ENCODE measurements at regions not wholly inside any gene's neighbourhood (a gene's known extent, or its start where the extent isn't known, plus 50 kb on each side); places are given as distances from the start of the nearest gene placed in this dataset.

GRCh38 chr3:40846451-40846850 is 321.7 kb downstream of the ZNF621 start:
- TF ChIP-seq REST (IDR thresholded peaks at IDR 0.05; ENCODE audit: insufficient read depth in 1 of 2, low read depth in 2 of 2, low read length in 2 of 2): no peak
- TF ChIP-seq SIN3A (IDR thresholded peaks at IDR 0.05; ENCODE audit: borderline replicate concordance, insufficient read depth, low read length): no peak
- TF ChIP-seq POLR2AphosphoS5 (IDR thresholded peaks at IDR 0.05; ENCODE audit: low read depth, low read length): no peak
- no peak for TF ChIP-seq TAF1 (IDR thresholded peaks at IDR 0.05; ENCODE audit: borderline replicate concordance, insufficient read depth, low read length)
- no peak for TF ChIP-seq FOXP2 (optimal IDR thresholded peaks at IDR 0.05; ENCODE audit: borderline replicate concordance, extremely low read depth, extremely low read length, insufficient read depth)

Measured in PFSK-1 (cell line).